Activated naive CD8-positive, alpha-beta T cell treated with anti-CD3 and anti-CD28 coated beads, Interleukin-2, amount 50 U/mL, for 24 hours (primary cell): ENCODE measurements at regions not wholly inside any gene's neighbourhood (a gene's known extent, or its start where the extent isn't known, plus 50 kb on each side); places are given as distances from the start of the nearest gene placed in this dataset.

Source experiments
- ATAC-seq: fragments of 150-1000 bp; cut with Tn5 transposase; one replicate; pipeline ENCODE4 v1.10.0; 2021
- DNase-seq: peaks from one replicate; pipeline ENCODE4 v3.0.0; 2021
- H3K27ac Mint-ChIP-seq: one replicate; pipeline ENCODE4 v1.8.0; 2021; ENCODE audit warnings: mild to moderate bottlenecking, mixed read lengths
- H3K27me3 Mint-ChIP-seq: one replicate; pipeline ENCODE4 v1.8.0; 2021; ENCODE audit warnings: mixed read lengths
- H3K36me3 Mint-ChIP-seq: one replicate; pipeline ENCODE4 v1.8.0; 2021; ENCODE audit warnings: low read depth, mixed read lengths
- H3K4me1 Mint-ChIP-seq: one replicate; pipeline ENCODE4 v1.8.0; 2021; ENCODE audit warnings: mixed read lengths
- H3K4me3 Mint-ChIP-seq: one replicate; pipeline ENCODE4 v1.8.0; 2021; ENCODE audit warnings: mild to moderate bottlenecking, moderate library complexity, mixed read lengths
- H3K9me3 Mint-ChIP-seq: one replicate; pipeline ENCODE4 v1.8.0; 2021; ENCODE audit warnings: mixed read lengths

DNA sequence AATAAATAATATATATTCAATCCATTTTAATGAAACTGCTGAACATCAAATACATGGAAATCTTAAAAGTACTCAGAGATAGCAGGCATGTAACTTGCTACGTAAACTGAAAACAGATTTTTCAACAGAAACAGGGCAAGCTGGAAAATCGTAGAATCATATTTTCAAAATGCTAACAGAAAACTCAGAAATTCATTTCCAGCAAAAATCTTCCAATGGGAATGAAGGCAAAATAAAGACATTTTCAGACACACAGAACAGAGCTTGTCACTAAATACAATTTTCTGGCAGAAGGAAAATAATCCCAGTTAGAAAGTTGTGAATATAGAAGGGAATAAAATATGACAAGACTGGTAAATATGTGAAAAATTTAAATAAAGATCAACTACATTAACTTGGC, 419.9 kb upstream of the ZFP42 start:
- no peaks in the 10 kb centered on the region for H3K27me3 Mint-ChIP-seq
- no peak overlapping the region for H3K27ac Mint-ChIP-seq
- H3K4me3 Mint-ChIP-seq = no peak overlapping the region
- peaks cover 3% of the 10 kb centered on the region for H3K36me3 Mint-ChIP-seq
- ATAC-seq (no peak), DNase-seq (no peak)
- H3K4me1 Mint-ChIP-seq = no peaks in the 10 kb centered on the region
- peaks cover 8% of the 10 kb centered on the region for H3K9me3 Mint-ChIP-seq

DNA sequence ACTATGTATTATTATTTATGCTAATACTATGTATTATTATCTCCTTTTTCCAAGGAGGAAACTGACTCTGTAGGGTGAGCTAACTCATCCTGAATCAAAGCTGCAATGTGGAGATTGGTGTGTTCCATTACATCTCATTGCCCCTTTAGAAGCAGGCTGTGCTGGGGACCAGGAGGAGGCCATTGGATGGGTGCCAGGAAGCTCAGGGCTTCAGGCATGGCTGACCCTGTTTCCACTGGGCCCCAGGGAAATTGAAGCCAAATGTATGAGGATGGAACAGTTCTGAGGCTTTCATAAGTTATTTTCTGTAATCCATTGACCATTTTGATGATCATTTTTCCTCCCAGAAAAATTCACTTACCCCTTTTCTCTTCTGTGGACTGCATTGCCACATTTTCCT, 418.8 kb upstream of the ZFP42 start:
- no peak for ATAC-seq
- Mint-ChIP-seq H3K9me3 (peaks cover 1% of the 10 kb centered on the region), H3K4me1 (no peaks in the 10 kb centered on the region), H3K27me3 (no peaks in the 10 kb centered on the region), H3K4me3 (no peak overlapping the region), H3K27ac (no peak overlapping the region), H3K36me3 (peaks cover 2% of the 10 kb centered on the region)
- no peak for DNase-seq

DNA sequence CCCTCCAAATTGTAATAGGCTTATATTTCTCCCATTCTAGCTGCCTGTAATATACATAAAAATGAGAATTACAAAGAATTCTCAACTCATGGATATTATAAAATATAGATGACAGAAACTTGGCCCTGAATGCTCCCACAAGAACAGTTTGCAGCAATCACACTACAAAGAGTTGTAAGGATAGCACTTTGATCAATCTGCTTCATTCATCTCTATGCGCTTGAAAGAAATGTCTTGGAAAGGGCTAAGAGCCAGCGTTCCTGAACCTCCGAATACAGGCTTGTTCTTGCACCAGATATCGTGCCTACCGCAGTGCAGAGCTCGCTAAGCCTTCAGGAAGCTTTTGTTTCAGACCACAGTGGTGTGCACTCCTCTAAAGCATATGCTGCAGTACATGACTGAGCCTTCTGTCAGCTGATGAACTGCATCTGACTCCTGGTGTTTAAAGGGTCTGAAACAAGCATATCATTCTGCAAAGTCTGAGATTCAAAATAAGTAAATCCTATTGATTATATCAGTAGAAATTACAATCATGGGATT, 417.6 kb upstream of the ZFP42 start:
- DNase-seq = no peak
- H3K27ac Mint-ChIP-seq = no peak overlapping the region
- H3K9me3 Mint-ChIP-seq = no peaks in the 10 kb centered on the region
- H3K4me1 Mint-ChIP-seq = no peaks in the 10 kb centered on the region
- no peaks in the 10 kb centered on the region for H3K27me3 Mint-ChIP-seq
- no peak for ATAC-seq
- H3K36me3 Mint-ChIP-seq = no peaks in the 10 kb centered on the region
- H3K4me3 Mint-ChIP-seq = no peak overlapping the region

DNA sequence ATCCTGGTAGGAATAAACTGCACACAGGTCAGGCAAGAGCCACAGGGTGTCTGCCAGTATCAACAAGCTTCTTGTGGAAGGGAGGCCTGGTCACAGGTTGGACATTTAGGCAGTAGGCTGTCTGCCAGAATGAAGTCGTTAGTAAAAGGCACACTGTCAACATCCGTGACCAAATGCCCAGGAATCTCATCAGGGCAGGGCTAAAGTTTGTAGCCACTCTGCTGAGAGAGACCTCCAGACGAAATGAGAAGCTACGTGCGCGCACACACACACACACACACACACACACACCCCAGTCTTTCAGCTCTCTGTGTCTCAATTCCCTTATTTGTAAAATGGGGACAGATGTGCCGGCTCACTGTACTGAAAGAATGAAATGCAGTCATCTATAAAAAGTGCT, 408.7 kb upstream of the ZFP42 start:
- Mint-ChIP-seq H3K27me3 (no peaks in the 10 kb centered on the region), H3K27ac (no peak overlapping the region), H3K36me3 (no peaks in the 10 kb centered on the region), H3K4me1 (no peaks in the 10 kb centered on the region), H3K4me3 (no peak overlapping the region), H3K9me3 (peaks cover 4% of the 10 kb centered on the region)
- no peak for DNase-seq
- no peak for ATAC-seq

DNA sequence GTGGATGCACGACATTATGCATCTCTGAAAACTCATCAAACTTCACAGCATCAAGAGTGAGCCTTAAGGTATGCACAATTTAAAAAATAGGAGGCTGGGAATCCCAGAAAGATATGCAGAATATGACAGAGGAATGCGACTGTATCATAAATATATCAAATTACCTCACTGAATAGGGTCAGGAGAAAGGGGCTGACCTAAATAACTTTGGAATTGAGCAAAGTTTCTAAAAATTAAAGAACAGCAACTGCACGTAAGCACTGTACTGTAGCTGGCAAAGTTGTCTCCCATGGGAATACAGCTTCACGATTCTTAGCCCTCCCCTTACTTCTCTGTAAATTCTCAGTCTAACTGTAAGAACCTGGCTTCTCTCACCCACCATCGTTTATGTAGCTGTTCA, 397.4 kb upstream of the ZFP42 start:
- DNase-seq = no peak
- Mint-ChIP-seq H3K4me3 (no peak overlapping the region), H3K27ac (no peak overlapping the region), H3K9me3 (peaks cover 3% of the 10 kb centered on the region), H3K4me1 (no peaks in the 10 kb centered on the region), H3K27me3 (no peaks in the 10 kb centered on the region), H3K36me3 (no peaks in the 10 kb centered on the region)
- no peak for ATAC-seq

DNA sequence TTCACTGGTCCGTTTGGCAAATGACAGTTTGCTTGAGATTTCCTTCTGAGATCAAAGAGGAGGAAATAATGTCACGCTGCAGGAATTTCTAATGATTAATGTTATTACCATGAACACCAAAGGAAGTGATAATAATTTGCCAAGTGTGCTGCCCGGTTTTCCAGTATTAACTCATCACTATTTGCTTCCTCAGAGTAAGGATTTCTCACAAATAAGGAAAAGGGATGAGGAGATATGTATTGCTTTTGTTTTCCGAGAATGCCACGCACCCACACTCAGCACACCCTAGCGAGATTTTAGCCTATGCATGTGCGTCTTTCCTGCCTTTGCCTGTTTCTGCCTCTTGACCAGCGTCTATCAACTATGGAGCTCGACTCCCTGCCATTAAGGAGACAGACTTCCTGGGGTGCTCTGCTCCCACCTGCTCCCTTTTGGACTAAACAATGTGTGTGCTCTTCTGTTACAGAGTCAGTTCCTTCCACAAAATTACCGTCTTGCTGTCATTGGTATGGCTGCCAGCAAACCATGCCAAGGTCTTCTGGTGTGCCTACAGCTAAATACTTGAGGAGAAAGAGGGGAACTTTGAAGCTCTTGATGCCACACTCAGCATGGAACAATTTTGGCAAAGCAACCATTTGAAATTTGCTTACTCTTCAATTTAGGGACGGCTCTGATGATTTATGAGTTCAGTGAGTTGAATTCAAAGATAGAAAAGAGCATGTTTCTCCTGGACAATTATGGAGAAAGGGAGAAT, 393.1 kb upstream of the ZFP42 start:
- DNase-seq (no peak), ATAC-seq (no peak)

DNA sequence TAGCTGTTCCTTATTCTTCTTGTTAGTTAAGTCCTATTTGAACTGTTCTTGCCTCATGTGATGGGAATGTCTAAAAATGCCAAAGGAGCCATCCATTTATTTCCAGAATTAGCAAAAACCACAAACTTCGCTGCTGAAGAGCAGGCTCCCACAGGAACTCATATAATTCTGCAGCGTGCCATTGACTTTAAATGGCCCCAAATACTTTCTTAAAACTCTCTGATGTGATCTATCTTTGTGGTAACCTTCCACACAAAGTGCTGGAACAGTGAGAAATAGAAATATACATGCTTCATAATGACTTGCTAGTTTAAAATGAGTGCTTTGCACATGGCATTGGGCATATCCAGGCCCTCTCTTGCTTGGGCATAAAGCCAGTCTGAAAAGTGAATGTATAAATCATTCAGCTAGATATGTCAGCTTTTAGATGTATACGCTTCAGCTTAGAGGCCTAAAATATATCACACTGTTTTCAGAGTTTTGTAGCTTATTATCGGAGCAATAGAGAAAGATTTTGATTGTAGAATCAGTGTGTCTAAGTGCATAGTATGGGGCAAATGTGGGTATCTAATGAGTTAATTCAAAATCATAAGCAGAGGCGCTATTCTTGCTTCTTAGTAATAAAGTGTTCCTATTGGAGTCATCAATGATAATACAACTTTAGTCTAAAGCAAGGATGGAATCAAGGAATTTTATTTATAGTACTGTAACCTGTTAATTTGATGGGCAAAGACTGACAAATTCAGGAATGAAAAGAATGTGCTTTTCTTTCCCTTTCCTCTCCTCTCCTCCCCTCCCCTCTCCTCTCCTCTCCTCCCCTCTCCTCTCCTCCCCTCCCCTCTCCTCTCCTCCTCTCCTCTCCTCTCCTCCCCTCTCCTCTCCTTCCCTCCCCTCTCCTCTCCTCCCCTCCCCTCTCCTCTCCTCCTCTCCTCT, 392.2 kb upstream of the ZFP42 start:
- no peak overlapping the region for H3K4me3 Mint-ChIP-seq
- H3K27me3 Mint-ChIP-seq = no peaks in the 10 kb centered on the region
- H3K27ac Mint-ChIP-seq = no peak overlapping the region
- ATAC-seq (no peak), DNase-seq (no peak)
- H3K36me3 Mint-ChIP-seq = no peaks in the 10 kb centered on the region
- no peaks in the 10 kb centered on the region for H3K4me1 Mint-ChIP-seq
- H3K9me3 Mint-ChIP-seq = peaks cover 3% of the 10 kb centered on the region

More for the DNA sequence above, 393.1 kb upstream of the ZFP42 start:
- H3K4me1 Mint-ChIP-seq = no peaks in the 10 kb centered on the region
- no peaks in the 10 kb centered on the region for H3K27me3 Mint-ChIP-seq
- H3K4me3 Mint-ChIP-seq = no peak overlapping the region
- H3K36me3 Mint-ChIP-seq = no peaks in the 10 kb centered on the region
- H3K9me3 Mint-ChIP-seq = peaks cover 3% of the 10 kb centered on the region
- H3K27ac Mint-ChIP-seq = no peak overlapping the region

DNA sequence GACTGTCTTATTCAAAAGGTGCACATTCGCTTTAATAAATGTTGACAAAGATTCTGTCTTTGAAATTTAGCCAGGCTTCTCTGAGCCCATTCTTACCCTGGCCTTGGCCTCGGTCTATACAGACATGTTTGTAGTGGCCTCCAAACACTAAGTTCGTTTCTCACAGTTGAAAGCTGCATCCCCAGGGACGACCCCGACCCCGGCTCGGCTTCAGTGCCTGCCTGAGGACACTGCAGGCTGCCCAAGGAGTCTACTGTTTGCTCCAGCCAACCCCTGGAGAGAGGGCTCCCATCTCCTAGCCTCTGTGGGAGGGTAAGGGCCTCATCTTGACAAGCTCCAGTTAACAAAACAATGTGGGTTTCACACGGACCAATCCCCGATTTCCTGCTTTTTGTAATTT, 390.6 kb upstream of the ZFP42 start:
- DNase-seq = no peak
- Mint-ChIP-seq H3K27me3 (no peaks in the 10 kb centered on the region), H3K27ac (no peak overlapping the region), H3K9me3 (no peaks in the 10 kb centered on the region), H3K4me1 (no peaks in the 10 kb centered on the region), H3K36me3 (no peaks in the 10 kb centered on the region), H3K4me3 (no peak overlapping the region)
- ATAC-seq = no peak

DNA sequence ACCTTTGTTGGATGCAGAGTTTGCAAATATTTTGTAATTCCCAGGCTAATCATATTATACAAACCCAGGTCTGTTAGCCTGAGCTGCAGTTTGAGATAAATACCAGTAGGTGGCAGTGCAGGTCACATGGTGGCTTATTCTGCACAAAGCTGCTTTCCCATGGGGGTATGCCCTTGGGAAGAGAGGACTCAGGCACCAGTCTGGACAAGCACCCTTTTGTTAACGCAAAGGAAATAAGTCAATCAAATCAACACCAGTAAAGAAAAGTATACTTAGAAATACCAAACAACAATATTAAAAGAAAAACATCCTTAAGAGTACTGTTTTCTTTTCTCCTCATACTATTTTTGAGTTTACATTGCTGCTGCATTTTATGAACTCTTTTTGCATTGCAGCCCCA, 389.0 kb upstream of the ZFP42 start:
- DNase-seq (peak; percentile 3), ATAC-seq (no peak)

DNA sequence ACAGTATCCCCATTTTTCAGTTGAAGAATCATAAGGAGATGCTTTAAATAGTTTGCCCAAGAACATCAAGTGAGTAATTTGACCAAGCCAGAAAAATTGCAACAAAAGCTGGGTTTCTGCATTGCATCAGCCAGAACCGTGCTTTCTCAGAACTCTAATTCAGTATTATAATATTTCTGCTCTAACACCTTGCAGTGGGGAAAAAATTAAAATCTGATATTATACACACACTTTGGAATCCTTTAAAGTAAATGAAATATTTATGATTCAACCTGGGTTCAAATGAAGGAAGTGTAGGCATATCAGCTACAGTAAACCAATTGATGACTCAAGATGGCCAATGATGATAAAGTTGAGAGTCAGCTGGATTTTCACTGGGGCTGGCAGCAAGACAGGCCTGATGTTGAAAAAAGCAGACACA, 387.6 kb upstream of the ZFP42 start:
- no peak for DNase-seq
- Mint-ChIP-seq H3K36me3 (no peaks in the 10 kb centered on the region), H3K4me1 (no peaks in the 10 kb centered on the region), H3K27me3 (no peaks in the 10 kb centered on the region), H3K27ac (no peak overlapping the region), H3K9me3 (no peaks in the 10 kb centered on the region), H3K4me3 (no peak overlapping the region)
- ATAC-seq = no peak

More for the DNA sequence above, 389.0 kb upstream of the ZFP42 start:
- no peaks in the 10 kb centered on the region for H3K4me1 Mint-ChIP-seq
- no peak overlapping the region for H3K27ac Mint-ChIP-seq
- H3K4me3 Mint-ChIP-seq = no peak overlapping the region
- H3K9me3 Mint-ChIP-seq = no peaks in the 10 kb centered on the region
- H3K27me3 Mint-ChIP-seq = no peaks in the 10 kb centered on the region
- H3K36me3 Mint-ChIP-seq = no peaks in the 10 kb centered on the region

DNA sequence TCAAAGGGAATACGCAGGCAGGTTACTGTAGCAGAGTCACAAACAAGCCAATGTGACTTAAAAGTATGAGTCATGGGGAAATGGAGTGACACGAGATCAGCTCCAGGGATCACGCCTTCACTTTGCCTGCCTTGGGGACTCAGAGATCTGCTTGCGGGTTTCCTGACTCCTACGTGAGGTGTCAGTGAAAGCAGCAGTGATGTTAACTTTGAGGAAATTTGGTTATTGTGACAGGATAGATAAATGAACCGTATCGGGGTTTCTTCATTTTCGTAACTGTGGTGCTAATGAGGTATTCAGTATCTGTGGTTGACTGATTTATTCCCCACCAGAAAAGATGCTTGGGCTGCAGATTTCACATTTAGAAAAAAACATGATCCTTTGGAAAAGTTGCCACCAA, 383.3 kb upstream of the ZFP42 start:
- DNase-seq = no peak
- Mint-ChIP-seq H3K36me3 (no peaks in the 10 kb centered on the region), H3K4me1 (no peaks in the 10 kb centered on the region), H3K4me3 (no peak overlapping the region), H3K27ac (no peak overlapping the region), H3K27me3 (no peaks in the 10 kb centered on the region), H3K9me3 (no peaks in the 10 kb centered on the region)
- no peak for ATAC-seq

DNA sequence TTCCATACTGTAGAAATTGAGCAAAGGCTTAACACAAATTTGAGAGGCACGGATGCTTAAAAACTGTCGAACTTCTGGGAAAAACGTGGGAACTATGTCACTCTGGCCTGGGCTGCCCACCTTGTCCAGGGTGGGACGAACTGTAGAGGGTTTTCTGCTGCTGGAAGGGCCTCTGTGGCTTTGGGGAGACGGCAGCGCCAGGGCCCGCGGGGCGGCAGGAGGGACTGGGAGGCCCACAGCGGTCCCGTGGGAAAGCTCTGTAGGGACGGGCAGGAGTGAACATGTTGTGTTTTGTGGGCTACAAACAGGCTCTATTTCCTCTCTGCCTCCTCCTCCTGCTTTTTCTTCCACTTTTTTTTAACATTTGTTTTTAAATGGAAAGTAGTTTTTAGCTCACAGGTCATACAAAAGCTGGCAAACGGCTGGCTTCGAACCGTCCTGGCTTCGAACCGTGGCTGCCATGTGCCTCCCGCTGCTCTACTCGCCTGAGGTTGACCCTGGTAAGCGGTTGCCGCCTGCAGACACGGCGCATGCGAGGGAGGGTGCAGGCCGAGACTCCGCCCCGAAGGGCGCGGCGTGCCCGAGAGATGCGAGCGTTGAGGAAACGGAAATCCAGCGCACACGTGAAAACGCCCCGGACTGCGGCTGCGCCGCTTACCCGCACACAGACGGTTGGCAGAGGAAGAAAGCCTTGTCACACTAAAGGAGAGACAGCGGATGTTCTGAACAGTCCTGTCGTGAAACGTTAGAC, 382.3 kb upstream of the ZFP42 start:
- Mint-ChIP-seq H3K36me3 (no peaks in the 10 kb centered on the region), H3K9me3 (no peaks in the 10 kb centered on the region), H3K27me3 (no peaks in the 10 kb centered on the region), H3K4me3 (no peak overlapping the region), H3K4me1 (no peaks in the 10 kb centered on the region), H3K27ac (no peak overlapping the region)
- ATAC-seq (no peak), DNase-seq (no peak)

DNA sequence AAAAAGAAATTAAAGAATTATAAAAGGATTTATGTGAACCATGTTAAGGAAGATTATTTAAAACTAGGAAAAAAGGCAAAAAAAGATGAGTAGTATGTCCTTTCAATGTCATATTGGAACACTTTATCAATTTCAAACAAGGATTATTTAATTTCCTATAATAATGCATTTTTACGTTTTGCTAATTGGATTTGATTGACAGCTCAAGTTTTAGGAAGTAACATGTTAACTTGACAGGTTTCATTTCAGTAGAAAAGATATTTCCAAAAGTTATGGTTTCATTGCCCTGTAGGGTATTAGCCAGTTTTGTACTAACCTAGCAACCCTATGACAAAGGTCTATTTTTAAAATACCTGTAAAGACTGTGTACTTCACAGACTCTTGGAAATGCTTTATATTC, 379.6 kb upstream of the ZFP42 start:
- H3K9me3 Mint-ChIP-seq = no peaks in the 10 kb centered on the region

DNA sequence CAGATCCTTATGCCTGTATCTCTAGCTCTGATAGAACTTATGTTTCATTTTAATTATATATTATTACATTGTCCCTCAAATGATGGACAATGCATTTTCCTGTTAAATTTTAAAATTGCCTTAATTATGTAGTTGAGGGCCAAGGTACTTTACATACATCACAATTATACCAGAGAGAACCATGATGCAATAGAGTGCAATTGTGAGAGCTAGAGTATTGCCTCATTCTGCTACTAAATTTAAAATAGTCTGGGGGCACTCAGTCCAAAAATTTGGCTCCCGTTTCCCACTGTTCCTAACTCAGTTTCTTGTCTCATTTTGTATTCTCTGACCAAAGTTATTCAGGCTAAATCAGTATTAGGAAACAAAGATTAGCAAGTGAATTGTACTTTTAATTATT, 378.5 kb upstream of the ZFP42 start:
- Mint-ChIP-seq H3K9me3 (no peaks in the 10 kb centered on the region), H3K27ac (no peak overlapping the region), H3K36me3 (no peaks in the 10 kb centered on the region), H3K4me1 (no peaks in the 10 kb centered on the region), H3K27me3 (no peaks in the 10 kb centered on the region), H3K4me3 (no peak overlapping the region)
- DNase-seq (no peak), ATAC-seq (no peak)

More for the DNA sequence above, 379.6 kb upstream of the ZFP42 start:
- no peaks in the 10 kb centered on the region for H3K36me3 Mint-ChIP-seq
- H3K4me1 Mint-ChIP-seq = no peaks in the 10 kb centered on the region
- DNase-seq = no peak
- no peak for ATAC-seq
- H3K27me3 Mint-ChIP-seq = no peaks in the 10 kb centered on the region
- no peak overlapping the region for H3K4me3 Mint-ChIP-seq
- H3K27ac Mint-ChIP-seq = no peak overlapping the region
